Testis (tissue), 2 donors: ENCODE measurements at regions not wholly inside any gene's neighbourhood (a gene's known extent, or its start where the extent isn't known, plus 50 kb on each side); places are given as distances from the start of the nearest gene placed in this dataset.

ENCODE experiments used
- DNase-seq: peaks from one replicate; pipeline ENCODE4 v3.0.0-alpha.2; 2019
- H3K27ac ChIP-seq, 2 donors: fragments of 200-600 bp; sonication (generic); one replicate each; pipeline ENCODE4 v1.5.1; 2019
- H3K27me3 ChIP-seq: fragments of 200-600 bp; sonication (generic); one replicate; pipeline ENCODE4 v1.5.1; 2019
- H3K36me3 ChIP-seq: fragments of 200-600 bp; sonication (generic); one replicate; pipeline ENCODE4 v1.5.1; 2017; ENCODE audit warnings: low read depth; ENCODE audit errors: missing control alignments
- H3K4me1 ChIP-seq: fragments of 200-600 bp; sonication (generic); one replicate; pipeline ENCODE4 v1.5.1; 2019
- H3K4me3 ChIP-seq, 2 donors: fragments of 200-600 bp; sonication (generic); one replicate each; pipeline ENCODE4 v1.5.1; 2017 to 2019
- H3K9me3 ChIP-seq: fragments of 200-600 bp; sonication (generic); one replicate; pipeline ENCODE4 v1.5.1; 2017
- POLR2A ChIP-seq: fragments of 450-650 bp; IDR thresholded peaks from one replicate; pipeline ENCODE4 v1.6.1; 2017; ENCODE audit warnings: antibody characterized with exemption, mild to moderate bottlenecking, moderate library complexity
- WGBS, 2 donors: methylation state at CpG; one replicate each; pipeline ENCODE4 v1.1.5; 2018; 5-methylcytosine and 5-hydroxymethylcytosine counted together
- intact Hi-C: fragments of 100-400 bp; cut with DNase I; formaldehyde crosslinking; loops from one replicate; pipeline ENCODE4 v1.15.1; 2023; ENCODE audit warnings: low total_unique reads
- TF ChIP-seq, protein P1 (sequence below), 3 experiments: fragments of 450-650 bp in 2 of 3; fragments of 200-600 bp in 1 of 3; sonication (generic) in 1 of 3; IDR thresholded peaks; one replicate each; pipeline ENCODE4 v1.5.1; 2016 to 2019; ENCODE audit warnings: antibody characterized with exemption in 3 of 3, mild to moderate bottlenecking in 2 of 3, moderate library complexity in 1 of 3

GRCh38 chr7:98495200-98495955 lies 94.5 kb upstream of the BAIAP2L1 start:
- intact Hi-C loops = no loop called here
- Histone ChIP-seq H3K27me3 (no peaks in the 10 kb centered on the region), H3K27ac (no peak overlapping the region), H3K4me3 (no peak overlapping the region), H3K9me3 (no peaks in the 10 kb centered on the region), H3K36me3 (no peaks in the 10 kb centered on the region), H3K4me1 (no peaks in the 10 kb centered on the region)
- no peak for DNase-seq
- TF ChIP-seq, protein P1, sequence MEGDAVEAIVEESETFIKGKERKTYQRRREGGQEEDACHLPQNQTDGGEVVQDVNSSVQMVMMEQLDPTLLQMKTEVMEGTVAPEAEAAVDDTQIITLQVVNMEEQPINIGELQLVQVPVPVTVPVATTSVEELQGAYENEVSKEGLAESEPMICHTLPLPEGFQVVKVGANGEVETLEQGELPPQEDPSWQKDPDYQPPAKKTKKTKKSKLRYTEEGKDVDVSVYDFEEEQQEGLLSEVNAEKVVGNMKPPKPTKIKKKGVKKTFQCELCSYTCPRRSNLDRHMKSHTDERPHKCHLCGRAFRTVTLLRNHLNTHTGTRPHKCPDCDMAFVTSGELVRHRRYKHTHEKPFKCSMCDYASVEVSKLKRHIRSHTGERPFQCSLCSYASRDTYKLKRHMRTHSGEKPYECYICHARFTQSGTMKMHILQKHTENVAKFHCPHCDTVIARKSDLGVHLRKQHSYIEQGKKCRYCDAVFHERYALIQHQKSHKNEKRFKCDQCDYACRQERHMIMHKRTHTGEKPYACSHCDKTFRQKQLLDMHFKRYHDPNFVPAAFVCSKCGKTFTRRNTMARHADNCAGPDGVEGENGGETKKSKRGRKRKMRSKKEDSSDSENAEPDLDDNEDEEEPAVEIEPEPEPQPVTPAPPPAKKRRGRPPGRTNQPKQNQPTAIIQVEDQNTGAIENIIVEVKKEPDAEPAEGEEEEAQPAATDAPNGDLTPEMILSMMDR (IDR thresholded peaks at IDR 0.05) = no peak
- TF ChIP-seq POLR2A = no peak
- WGBS, 2 donors = 79 to 81% methylated on average over 11 of the region's 11 CpGs

GRCh38 chr7:98493030-98493778 lies 92.3 kb upstream of the BAIAP2L1 start:
- no peaks in the 10 kb centered on the region for H3K9me3 ChIP-seq
- H3K27me3 ChIP-seq = no peaks in the 10 kb centered on the region
- 46 to 51% methylated on average over 21 of the region's 21 CpGs for WGBS, 2 donors
- no peaks in the 10 kb centered on the region for H3K4me1 ChIP-seq
- H3K36me3 ChIP-seq = no peaks in the 10 kb centered on the region
- intact Hi-C loops = no loop called here
- no peak overlapping the region for H3K27ac ChIP-seq
- no peak overlapping the region for H3K4me3 ChIP-seq
- no peak for TF ChIP-seq POLR2A
- TF ChIP-seq, protein P1 (IDR thresholded peaks at IDR 0.05) = no peak
- no peak for DNase-seq

- Histone ChIP-seq H3K36me3 (no peaks in the 10 kb centered on the region), H3K27ac (no peak overlapping the region), H3K4me3 (no peak overlapping the region), H3K9me3 (no peaks in the 10 kb centered on the region), H3K4me1 (no peaks in the 10 kb centered on the region), H3K27me3 (no peaks in the 10 kb centered on the region)
- WGBS, 2 donors = 71 to 81% methylated on average over 7 of the region's 7 CpGs
- intact Hi-C loops = no loop called here
- DNase-seq = no peak
- no peak for TF ChIP-seq POLR2A
- TF ChIP-seq, protein P1 (IDR thresholded peaks at IDR 0.05) = no peak
These were observed 87.3 kb upstream of the BAIAP2L1 start for GRCh38 chr7:98488167-98488566.

DNA sequence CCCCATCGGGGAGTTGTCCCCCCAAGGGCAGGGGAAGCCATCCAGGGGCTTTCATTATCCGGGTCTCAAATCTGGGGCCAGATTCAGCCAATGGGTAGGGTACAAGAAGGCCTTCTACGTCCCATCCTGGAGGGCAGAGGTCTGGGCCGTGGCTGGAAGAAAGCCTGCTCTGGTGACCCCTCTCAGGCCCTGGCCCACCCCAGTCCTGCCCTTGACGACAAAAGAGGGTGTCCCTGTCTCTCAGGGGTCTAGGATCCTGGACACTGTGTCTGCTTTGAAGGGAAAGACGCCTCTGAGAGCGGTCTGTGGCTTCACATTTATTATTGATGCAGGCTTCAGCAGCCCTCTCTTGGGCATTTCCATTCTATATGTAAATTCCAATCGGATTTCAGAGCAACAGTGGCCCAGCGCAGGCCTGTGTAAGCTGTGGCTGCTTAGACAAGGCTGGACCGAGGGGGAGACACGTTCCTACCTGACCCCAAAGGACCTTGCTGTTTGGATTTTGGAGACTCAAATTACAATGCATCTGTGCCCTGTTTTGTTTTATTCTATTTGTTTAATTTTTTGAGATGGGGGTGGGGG lies 83.2 kb upstream of the BAIAP2L1 start:
- H3K4me3 ChIP-seq = no peak overlapping the region
- 74 to 79% methylated on average over 7 to 11 of the region's 11 CpGs for WGBS, 2 donors

More for the DNA sequence above, 83.2 kb upstream of the BAIAP2L1 start:
- Histone ChIP-seq H3K4me1 (no peaks in the 10 kb centered on the region), H3K36me3 (no peaks in the 10 kb centered on the region), H3K27me3 (no peaks in the 10 kb centered on the region), H3K27ac (no peak overlapping the region), H3K9me3 (no peaks in the 10 kb centered on the region)
- no peak for DNase-seq
- TF ChIP-seq POLR2A = no peak
- TF ChIP-seq, protein P1 (IDR thresholded peaks at IDR 0.05) = no peak
- intact Hi-C loops = no loop called here
